GM23338 (cell line): ENCODE measurements at regions not wholly inside any gene's neighbourhood (a gene's known extent, or its start where the extent isn't known, plus 50 kb on each side); places are given as distances from the start of the nearest gene placed in this dataset.

Experiments
- ATAC-seq: fragments of 200-7000 bp; cut with Tn5 transposase; 3 replicates; pipeline ENCODE4 v1.9.1; 2020
- DNase-seq: peaks from one replicate; pipeline ENCODE4 v3.0.0-alpha.2; 2015; ENCODE audit warnings: low spot score
- H2AFZ ChIP-seq: fragments of 200-600 bp; sonication (generic); 2 replicates; pipeline ENCODE4 v1.8.0; 2016; ENCODE audit warnings: antibody characterized with exemption, mild to moderate bottlenecking, moderate library complexity
- H3F3A ChIP-seq: fragments of 200-600 bp; sonication (generic); replicated peaks from 2 replicates; pipeline ENCODE4 v1.8.0; 2017; ENCODE audit warnings: antibody characterized with exemption, mixed run types, low read depth
- H3K27ac ChIP-seq: fragments of 200-600 bp; sonication (generic); 2 replicates; pipeline ENCODE4 v1.6.1; 2016; ENCODE audit warnings: low read depth
- H3K27me3 ChIP-seq: fragments of 200-600 bp; sonication (generic); 2 replicates; pipeline ENCODE4 v1.8.0; 2016; ENCODE audit warnings: mild to moderate bottlenecking, mixed run types, moderate library complexity; ENCODE audit not compliant: insufficient read depth
- H3K36me3 ChIP-seq: fragments of 200-600 bp; sonication (generic); 2 replicates; pipeline ENCODE4 v1.8.0; 2016; ENCODE audit warnings: mild to moderate bottlenecking; ENCODE audit not compliant: insufficient read depth
- H3K4me1 ChIP-seq: fragments of 200-600 bp; sonication (generic); 2 replicates; pipeline ENCODE4 v1.8.0; 2016; ENCODE audit warnings: mild to moderate bottlenecking, moderate library complexity; ENCODE audit not compliant: insufficient read depth
- H3K4me2 ChIP-seq: fragments of 200-600 bp; sonication (generic); 2 replicates; pipeline ENCODE4 v1.7.1; 2017; ENCODE audit warnings: mixed run types
- H3K4me3 ChIP-seq: fragments of 200-600 bp; sonication (generic); 2 replicates; pipeline ENCODE4 v1.6.1; 2016; ENCODE audit warnings: mixed run types
- H3K79me2 ChIP-seq: fragments of 200-600 bp; sonication (generic); replicated peaks from 2 replicates; pipeline ENCODE4 v1.8.0; 2017; ENCODE audit warnings: mild to moderate bottlenecking; ENCODE audit not compliant: insufficient read depth
- H3K9me2 ChIP-seq: fragments of 200-600 bp; sonication (generic); 2 replicates; pipeline ENCODE4 v1.8.0; 2017; ENCODE audit not compliant: insufficient read depth
- H4K20me1 ChIP-seq: fragments of 200-600 bp; sonication (generic); replicated peaks from 2 replicates; pipeline ENCODE4 v1.8.0; 2017; ENCODE audit warnings: mild to moderate bottlenecking; ENCODE audit not compliant: insufficient read depth
- H3K27ac Mint-ChIP-seq: 2 replicates; pipeline ENCODE4 v1.8.0; 2020; ENCODE audit warnings: inconsistent platforms, mild to moderate bottlenecking, moderate library complexity, mixed read lengths
- H3K27me3 Mint-ChIP-seq: 3 replicates; pipeline ENCODE4 v1.8.0; 2022; ENCODE audit warnings: low read depth, mild to moderate bottlenecking, moderate library complexity, mixed read lengths, inconsistent platforms; ENCODE audit not compliant: insufficient read depth, poor library complexity
- H3K36me3 Mint-ChIP-seq: 3 replicates; pipeline ENCODE4 v1.8.0; 2021; ENCODE audit warnings: low read depth, mild to moderate bottlenecking, inconsistent platforms, moderate library complexity, mixed read lengths
- H3K4me1 Mint-ChIP-seq: 3 replicates; pipeline ENCODE4 v1.8.0; 2020; ENCODE audit warnings: mild to moderate bottlenecking, inconsistent platforms, mixed read lengths
- H3K4me3 Mint-ChIP-seq: 3 replicates; pipeline ENCODE4 v1.8.0; 2021; ENCODE audit warnings: moderate library complexity, mild to moderate bottlenecking, inconsistent platforms, mixed read lengths
- H3K9me3 Mint-ChIP-seq: 3 replicates; pipeline ENCODE4 v1.8.0; 2020; ENCODE audit warnings: moderate library complexity, mild to moderate bottlenecking, inconsistent platforms, mixed read lengths
- CREB1 ChIP-seq: fragments of 250-450 bp; sonication (Bioruptor Pico); IDR thresholded peaks from 2 replicates; pipeline ENCODE4 v1.5.0; 2020; ENCODE audit warnings: low read depth, mild to moderate bottlenecking, moderate library complexity
- EZH2 ChIP-seq: fragments of 200-600 bp; sonication (generic); IDR thresholded peaks from one replicate; pipeline ENCODE4 v1.8.0; 2017; ENCODE audit warnings: antibody characterized with exemption, mild to moderate bottlenecking, low read depth; ENCODE audit not compliant: unreplicated experiment
- STAT1 ChIP-seq: IDR thresholded peaks from one replicate; pipeline ENCODE4 v1.6.1; 2016; ENCODE audit warnings: antibody characterized with exemption; ENCODE audit not compliant: unreplicated experiment
- ZNF114 ChIP-seq: fragments of 250-450 bp; sonication (Bioruptor Pico); IDR thresholded peaks from 2 replicates; pipeline ENCODE4 v1.5.0; 2020; ENCODE audit warnings: mild to moderate bottlenecking, moderate library complexity
- ZNF331 ChIP-seq: fragments of 250-450 bp; sonication (Bioruptor Pico); IDR thresholded peaks from 2 replicates; pipeline ENCODE4 v1.5.0; 2020; ENCODE audit warnings: low read depth, mild to moderate bottlenecking, moderate library complexity
- ZNF462 ChIP-seq: fragments of 250-450 bp; sonication (Bioruptor Pico); IDR thresholded peaks from 2 replicates; pipeline ENCODE4 v1.5.0; 2020; ENCODE audit warnings: mild to moderate bottlenecking, moderate library complexity
- TF ChIP-seq, protein P1 (sequence below): IDR thresholded peaks from one replicate; pipeline ENCODE4 v1.6.1; 2018; ENCODE audit warnings: antibody characterized with exemption; ENCODE audit not compliant: unreplicated experiment
- TF ChIP-seq, protein P2 (sequence below), 2 experiments: fragments of 200-600 bp in 1 of 2; sonication (generic) in 1 of 2; conservative IDR thresholded peaks; 2 replicates each; pipeline versions ENCODE4 v1.5.1 to v1.6.1; 2016 to 2017; ENCODE audit warnings: antibody characterized with exemption in 2 of 2, low read depth in 2 of 2, mild to moderate bottlenecking in 2 of 2, moderate library complexity in 1 of 2

- Histone ChIP-seq H2AFZ (no peak overlapping the region), H4K20me1 (no peaks in the 10 kb centered on the region), H3K27me3 (no peaks in the 10 kb centered on the region), H3K9me2 (no peaks in the 10 kb centered on the region; the same call in 1 of the 2 replicates), H3K4me2 (no peak overlapping the region), H3F3A (no peaks in the 10 kb centered on the region), H3K36me3 (no peaks in the 10 kb centered on the region), H3K4me1 (no peaks in the 10 kb centered on the region), H3K27ac (no peak overlapping the region), H3K4me3 (no peak overlapping the region), H3K79me2 (no peaks in the 10 kb centered on the region)
- H3K27ac Mint-ChIP-seq, result no peak overlapping the region
- TF ChIP-seq EZH2, result no peak
- no peak for TF ChIP-seq ZNF331 (CRISPR knock-in tag)
- no peak for TF ChIP-seq ZNF462 (CRISPR knock-in tag)
- TF ChIP-seq STAT1, result no peak
- no peak for TF ChIP-seq CREB1 (CRISPR knock-in tag)
- TF ChIP-seq, protein P1, sequence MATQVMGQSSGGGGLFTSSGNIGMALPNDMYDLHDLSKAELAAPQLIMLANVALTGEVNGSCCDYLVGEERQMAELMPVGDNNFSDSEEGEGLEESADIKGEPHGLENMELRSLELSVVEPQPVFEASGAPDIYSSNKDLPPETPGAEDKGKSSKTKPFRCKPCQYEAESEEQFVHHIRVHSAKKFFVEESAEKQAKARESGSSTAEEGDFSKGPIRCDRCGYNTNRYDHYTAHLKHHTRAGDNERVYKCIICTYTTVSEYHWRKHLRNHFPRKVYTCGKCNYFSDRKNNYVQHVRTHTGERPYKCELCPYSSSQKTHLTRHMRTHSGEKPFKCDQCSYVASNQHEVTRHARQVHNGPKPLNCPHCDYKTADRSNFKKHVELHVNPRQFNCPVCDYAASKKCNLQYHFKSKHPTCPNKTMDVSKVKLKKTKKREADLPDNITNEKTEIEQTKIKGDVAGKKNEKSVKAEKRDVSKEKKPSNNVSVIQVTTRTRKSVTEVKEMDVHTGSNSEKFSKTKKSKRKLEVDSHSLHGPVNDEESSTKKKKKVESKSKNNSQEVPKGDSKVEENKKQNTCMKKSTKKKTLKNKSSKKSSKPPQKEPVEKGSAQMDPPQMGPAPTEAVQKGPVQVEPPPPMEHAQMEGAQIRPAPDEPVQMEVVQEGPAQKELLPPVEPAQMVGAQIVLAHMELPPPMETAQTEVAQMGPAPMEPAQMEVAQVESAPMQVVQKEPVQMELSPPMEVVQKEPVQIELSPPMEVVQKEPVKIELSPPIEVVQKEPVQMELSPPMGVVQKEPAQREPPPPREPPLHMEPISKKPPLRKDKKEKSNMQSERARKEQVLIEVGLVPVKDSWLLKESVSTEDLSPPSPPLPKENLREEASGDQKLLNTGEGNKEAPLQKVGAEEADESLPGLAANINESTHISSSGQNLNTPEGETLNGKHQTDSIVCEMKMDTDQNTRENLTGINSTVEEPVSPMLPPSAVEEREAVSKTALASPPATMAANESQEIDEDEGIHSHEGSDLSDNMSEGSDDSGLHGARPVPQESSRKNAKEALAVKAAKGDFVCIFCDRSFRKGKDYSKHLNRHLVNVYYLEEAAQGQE, result no peak
- TF ChIP-seq, protein P2, sequence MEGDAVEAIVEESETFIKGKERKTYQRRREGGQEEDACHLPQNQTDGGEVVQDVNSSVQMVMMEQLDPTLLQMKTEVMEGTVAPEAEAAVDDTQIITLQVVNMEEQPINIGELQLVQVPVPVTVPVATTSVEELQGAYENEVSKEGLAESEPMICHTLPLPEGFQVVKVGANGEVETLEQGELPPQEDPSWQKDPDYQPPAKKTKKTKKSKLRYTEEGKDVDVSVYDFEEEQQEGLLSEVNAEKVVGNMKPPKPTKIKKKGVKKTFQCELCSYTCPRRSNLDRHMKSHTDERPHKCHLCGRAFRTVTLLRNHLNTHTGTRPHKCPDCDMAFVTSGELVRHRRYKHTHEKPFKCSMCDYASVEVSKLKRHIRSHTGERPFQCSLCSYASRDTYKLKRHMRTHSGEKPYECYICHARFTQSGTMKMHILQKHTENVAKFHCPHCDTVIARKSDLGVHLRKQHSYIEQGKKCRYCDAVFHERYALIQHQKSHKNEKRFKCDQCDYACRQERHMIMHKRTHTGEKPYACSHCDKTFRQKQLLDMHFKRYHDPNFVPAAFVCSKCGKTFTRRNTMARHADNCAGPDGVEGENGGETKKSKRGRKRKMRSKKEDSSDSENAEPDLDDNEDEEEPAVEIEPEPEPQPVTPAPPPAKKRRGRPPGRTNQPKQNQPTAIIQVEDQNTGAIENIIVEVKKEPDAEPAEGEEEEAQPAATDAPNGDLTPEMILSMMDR (conservative IDR thresholded peaks at IDR 0.05; ENCODE audit: low read depth in 2 of 2), result no peak
- TF ChIP-seq ZNF114 (CRISPR knock-in tag), result no peak
- DNase-seq (no peak), ATAC-seq (no peak)
- H3K4me3 Mint-ChIP-seq, result no peak overlapping the region
- H3K9me3 Mint-ChIP-seq, result no peaks in the 10 kb centered on the region
- no peaks in the 10 kb centered on the region for H3K27me3 Mint-ChIP-seq
- no peaks in the 10 kb centered on the region for H3K36me3 Mint-ChIP-seq
- no peaks in the 10 kb centered on the region for H3K4me1 Mint-ChIP-seq
Observed at GRCh38 chr4:36004204-36004851, 240.0 kb downstream of the ARAP2 start.
